WERI-Rb-1 (cell line): ENCODE measurements at regions not wholly inside any gene's neighbourhood (a gene's known extent, or its start where the extent isn't known, plus 50 kb on each side); places are given as distances from the start of the nearest gene placed in this dataset.
"Not testable (repeated sequence)": the region's sequence is repeated elsewhere in the genome, so short reads cannot be mapped to it uniquely, and the experiment has no call there.

Source experiments
- DNase-seq: peaks from one replicate; pipeline ENCODE4 v3.0.0-alpha.2; 2020
- H3K27ac ChIP-seq: fragments of 250-450 bp; sonication (Bioruptor Pico); 2 replicates; pipeline ENCODE4 v1.5.1; 2020; ENCODE audit warnings: mild to moderate bottlenecking, moderate library complexity
- H3K27me3 ChIP-seq: fragments of 250-450 bp; sonication (Bioruptor Pico); 2 replicates; pipeline ENCODE4 v1.5.1; 2021; ENCODE audit warnings: mild to moderate bottlenecking, low read depth, moderate library complexity; ENCODE audit not compliant: insufficient read depth, severe bottlenecking
- H3K36me3 ChIP-seq: fragments of 250-450 bp; sonication (Bioruptor Pico); 2 replicates; pipeline ENCODE4 v1.5.1; 2020; ENCODE audit warnings: mild to moderate bottlenecking, moderate library complexity
- H3K4me3 ChIP-seq: 2 replicates; pipeline ENCODE4 v1.5.1; 2011; ENCODE audit warnings: low read depth, mild to moderate bottlenecking, control low read depth, low read length
- H3K9me3 ChIP-seq: fragments of 250-450 bp; sonication (Bioruptor Pico); 2 replicates; pipeline ENCODE4 v1.5.1; 2021; ENCODE audit warnings: mild to moderate bottlenecking, moderate library complexity; ENCODE audit not compliant: severe bottlenecking
- CTCF ChIP-seq: IDR thresholded peaks from 2 replicates; pipeline ENCODE4 v1.5.1; 2011; ENCODE audit warnings: low read depth, mild to moderate bottlenecking, control low read depth, inconsistent platforms, low read length

GRCh38 chr12:93990832-93991803, 157.3 kb upstream of the PLXNC1 start:
- H3K27me3 ChIP-seq: no peaks in the 10 kb centered on the region
- no peak overlapping the region for H3K4me3 ChIP-seq
- DNase-seq: peak; percentile 75
- no peaks in the 10 kb centered on the region for H3K9me3 ChIP-seq
- no peaks in the 10 kb centered on the region for H3K36me3 ChIP-seq
- TF ChIP-seq CTCF: peak; percentile 76
- peak overlapping the region; percentile 10 for H3K27ac ChIP-seq

GRCh38 chr12:93991829-93992461, 156.4 kb upstream of the PLXNC1 start:
- H3K27ac ChIP-seq: no peak overlapping the region
- no peak for TF ChIP-seq CTCF
- no peak for DNase-seq
- H3K9me3 ChIP-seq: no peaks in the 10 kb centered on the region
- no peaks in the 10 kb centered on the region for H3K36me3 ChIP-seq
- no peak overlapping the region for H3K4me3 ChIP-seq
- H3K27me3 ChIP-seq: no peaks in the 10 kb centered on the region

- no peak for DNase-seq
- no peaks in the 10 kb centered on the region for H3K9me3 ChIP-seq
- H3K36me3 ChIP-seq: no peaks in the 10 kb centered on the region
- H3K27me3 ChIP-seq: no peaks in the 10 kb centered on the region
- no peak overlapping the region for H3K4me3 ChIP-seq
- no peak for TF ChIP-seq CTCF
- no peak overlapping the region for H3K27ac ChIP-seq
Measured at GRCh38 chr12:93994721-93995120, 153.7 kb upstream of the PLXNC1 start.

GRCh38 chr12:93996321-93996720, 152.1 kb upstream of the PLXNC1 start:
- H3K4me3 ChIP-seq: no peak overlapping the region
- no peaks in the 10 kb centered on the region for H3K36me3 ChIP-seq
- H3K27me3 ChIP-seq: no peaks in the 10 kb centered on the region
- H3K9me3 ChIP-seq: no peaks in the 10 kb centered on the region
- H3K27ac ChIP-seq: no peak overlapping the region
- DNase-seq: no peak
- no peak for TF ChIP-seq CTCF

GRCh38 chr12:94001691-94002090, 146.7 kb upstream of the PLXNC1 start:
- H3K27ac ChIP-seq: no peak overlapping the region
- no peak for TF ChIP-seq CTCF
- no peaks in the 10 kb centered on the region for H3K27me3 ChIP-seq
- H3K36me3 ChIP-seq: no peaks in the 10 kb centered on the region
- no peak overlapping the region for H3K4me3 ChIP-seq
- H3K9me3 ChIP-seq: no peaks in the 10 kb centered on the region
- DNase-seq: no peak

GRCh38 chr12:94002925-94003324, 145.5 kb upstream of the PLXNC1 start:
- DNase-seq, H3K27ac ChIP-seq, H3K4me3 ChIP-seq, H3K36me3 ChIP-seq, H3K27me3 ChIP-seq, H3K9me3 ChIP-seq: not testable (repeated sequence)

- not testable (repeated sequence) for H3K9me3 ChIP-seq, H3K4me3 ChIP-seq, H3K27ac ChIP-seq, H3K27me3 ChIP-seq, H3K36me3 ChIP-seq
- peak; percentile 13 for DNase-seq
Measured at GRCh38 chr12:94007833-94008232, 140.5 kb upstream of the PLXNC1 start.
